WERI-Rb-1 (cell line): ENCODE measurements at regions not wholly inside any gene's neighbourhood (a gene's known extent, or its start where the extent isn't known, plus 50 kb on each side); places are given as distances from the start of the nearest gene placed in this dataset.

Experiments used
- DNase-seq: peaks from one replicate; pipeline ENCODE4 v3.0.0-alpha.2; 2020
- H3K27ac ChIP-seq: fragments of 250-450 bp; sonication (Bioruptor Pico); 2 replicates; pipeline ENCODE4 v1.5.1; 2020; ENCODE audit warnings: mild to moderate bottlenecking, moderate library complexity
- H3K27me3 ChIP-seq: fragments of 250-450 bp; sonication (Bioruptor Pico); 2 replicates; pipeline ENCODE4 v1.5.1; 2021; ENCODE audit warnings: mild to moderate bottlenecking, low read depth, moderate library complexity; ENCODE audit not compliant: insufficient read depth, severe bottlenecking
- H3K36me3 ChIP-seq: fragments of 250-450 bp; sonication (Bioruptor Pico); 2 replicates; pipeline ENCODE4 v1.5.1; 2020; ENCODE audit warnings: mild to moderate bottlenecking, moderate library complexity
- H3K4me3 ChIP-seq: 2 replicates; pipeline ENCODE4 v1.5.1; 2011; ENCODE audit warnings: low read depth, mild to moderate bottlenecking, control low read depth, low read length
- H3K9me3 ChIP-seq: fragments of 250-450 bp; sonication (Bioruptor Pico); 2 replicates; pipeline ENCODE4 v1.5.1; 2021; ENCODE audit warnings: mild to moderate bottlenecking, moderate library complexity; ENCODE audit not compliant: severe bottlenecking
- CTCF ChIP-seq: IDR thresholded peaks from 2 replicates; pipeline ENCODE4 v1.5.1; 2011; ENCODE audit warnings: low read depth, mild to moderate bottlenecking, control low read depth, inconsistent platforms, low read length

GRCh38 chr2:128499367-128500137, 180.9 kb upstream of the HS6ST1 start:
- Histone ChIP-seq H3K27me3 (no peaks in the 10 kb centered on the region), H3K27ac (no peak overlapping the region), H3K9me3 (no peaks in the 10 kb centered on the region), H3K4me3 (no peak overlapping the region), H3K36me3 (no peaks in the 10 kb centered on the region)
- no peak for DNase-seq
- no peak for TF ChIP-seq CTCF

- H3K36me3 ChIP-seq: no peaks in the 10 kb centered on the region
- no peak overlapping the region for H3K27ac ChIP-seq
- no peak overlapping the region for H3K4me3 ChIP-seq
- H3K9me3 ChIP-seq: no peaks in the 10 kb centered on the region
- TF ChIP-seq CTCF: no peak
- no peaks in the 10 kb centered on the region for H3K27me3 ChIP-seq
- DNase-seq: no peak
Observed at GRCh38 chr2:128500138-128500800, 181.6 kb upstream of the HS6ST1 start.

- no peak for DNase-seq
- Histone ChIP-seq H3K4me3 (no peak overlapping the region), H3K9me3 (no peaks in the 10 kb centered on the region), H3K36me3 (no peaks in the 10 kb centered on the region), H3K27ac (no peak overlapping the region), H3K27me3 (no peaks in the 10 kb centered on the region)
- no peak for TF ChIP-seq CTCF
Observed at GRCh38 chr2:128501006-128501690, 182.5 kb upstream of the HS6ST1 start.

GRCh38 chr2:128501700-128502099, 183.0 kb upstream of the HS6ST1 start:
- no peaks in the 10 kb centered on the region for H3K27me3 ChIP-seq

DNA sequence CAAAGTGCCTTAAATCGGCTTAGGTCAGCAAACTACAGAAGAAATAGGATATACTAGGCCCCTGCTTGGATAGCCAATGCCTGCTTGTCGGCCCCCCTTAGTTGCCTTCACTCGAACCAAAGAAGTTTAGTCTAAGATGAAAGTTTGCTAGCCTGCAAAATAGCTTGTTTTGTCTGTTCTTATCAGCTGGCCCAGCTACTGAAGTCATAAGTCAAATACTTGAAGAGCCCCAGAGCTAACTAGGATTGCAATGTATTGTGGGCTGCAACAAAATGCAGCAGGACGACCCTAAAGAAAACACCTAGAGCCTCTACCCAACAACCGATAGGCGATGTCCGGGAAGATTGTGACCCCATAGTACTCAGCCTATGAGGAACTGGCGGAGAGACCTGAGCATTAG, 183.5 kb upstream of the HS6ST1 start:
- no peaks in the 10 kb centered on the region for H3K27me3 ChIP-seq
- TF ChIP-seq CTCF: no peak
- DNase-seq: no peak
- no peak overlapping the region for H3K4me3 ChIP-seq
- no peaks in the 10 kb centered on the region for H3K36me3 ChIP-seq
- H3K27ac ChIP-seq: no peak overlapping the region
- no peaks in the 10 kb centered on the region for H3K9me3 ChIP-seq

More at GRCh38 chr2:128501700-128502099, 183.0 kb upstream of the HS6ST1 start:
- Histone ChIP-seq H3K9me3 (no peaks in the 10 kb centered on the region), H3K27ac (no peak overlapping the region), H3K4me3 (no peak overlapping the region), H3K36me3 (no peaks in the 10 kb centered on the region)
- no peak for DNase-seq
- no peak for TF ChIP-seq CTCF
